ENCODE measurements at regions not wholly inside any gene's neighbourhood (a gene's known extent, or its start where the extent isn't known, plus 50 kb on each side); places are given as distances from the start of the nearest gene placed in this dataset.
A peak's percentile ranks its signal among the peaks of the same experiment; 100 is the strongest.

DNA sequence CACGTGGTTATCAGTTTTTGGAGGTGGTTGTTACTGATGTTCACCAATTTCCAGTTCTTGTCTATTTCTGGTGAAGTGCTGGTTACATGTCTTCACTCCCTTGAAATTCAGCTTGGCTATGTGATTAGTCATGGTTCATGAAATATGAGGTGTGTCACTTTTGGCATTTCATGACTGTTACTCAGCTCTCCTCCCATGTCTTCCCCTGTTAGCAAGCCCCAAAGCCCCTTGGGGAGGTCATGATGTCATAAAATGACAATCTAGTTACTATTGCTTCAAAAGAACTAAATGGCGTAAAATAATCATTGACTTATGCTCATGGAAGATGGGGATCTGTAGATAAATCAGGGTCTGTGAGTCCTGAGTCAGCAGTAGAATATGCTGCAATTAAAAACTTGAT, 425.1 kb downstream of the SETD4 start:
- no peak for DNase-seq

DNA sequence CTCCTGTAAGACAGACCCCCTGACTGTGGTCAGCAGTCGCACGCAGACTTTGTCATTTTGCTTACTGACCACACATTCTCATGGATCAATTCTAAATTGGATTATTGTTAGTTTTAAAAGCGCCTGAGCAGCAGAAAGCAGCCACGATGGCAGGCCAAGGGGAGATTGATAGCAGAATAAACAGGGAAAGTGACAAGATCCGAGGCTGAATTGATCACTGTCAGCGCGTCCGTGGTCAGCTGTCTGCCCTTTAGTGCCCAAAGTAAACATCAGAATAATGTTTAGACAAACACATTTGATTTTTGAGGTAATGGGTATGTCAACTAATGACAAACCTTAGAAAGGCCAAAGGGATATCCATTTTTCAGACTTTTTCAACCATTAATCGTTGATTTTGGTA, 426.8 kb downstream of the SETD4 start:
- DNase-seq = no peak

DNA sequence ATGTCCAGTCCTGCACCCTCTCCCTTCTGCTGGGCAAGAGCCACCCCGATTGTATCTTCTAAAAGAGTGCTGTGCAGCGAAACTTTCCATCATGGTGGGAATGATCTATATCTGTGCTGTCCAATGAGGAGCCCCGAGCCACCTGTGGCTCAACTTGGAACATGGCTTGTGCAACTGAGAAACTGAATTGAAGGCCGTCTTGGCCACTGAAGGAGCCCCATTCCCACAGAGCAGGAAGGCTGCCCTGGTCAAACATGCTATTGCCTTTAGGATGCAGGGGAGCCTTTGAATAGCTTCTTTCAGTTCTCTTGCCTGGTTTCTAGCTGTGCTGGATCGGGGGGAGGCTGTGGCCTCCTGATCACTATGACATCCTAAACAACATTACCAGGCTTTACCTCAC, 427.6 kb downstream of the SETD4 start:
- no peak for DNase-seq

DNA sequence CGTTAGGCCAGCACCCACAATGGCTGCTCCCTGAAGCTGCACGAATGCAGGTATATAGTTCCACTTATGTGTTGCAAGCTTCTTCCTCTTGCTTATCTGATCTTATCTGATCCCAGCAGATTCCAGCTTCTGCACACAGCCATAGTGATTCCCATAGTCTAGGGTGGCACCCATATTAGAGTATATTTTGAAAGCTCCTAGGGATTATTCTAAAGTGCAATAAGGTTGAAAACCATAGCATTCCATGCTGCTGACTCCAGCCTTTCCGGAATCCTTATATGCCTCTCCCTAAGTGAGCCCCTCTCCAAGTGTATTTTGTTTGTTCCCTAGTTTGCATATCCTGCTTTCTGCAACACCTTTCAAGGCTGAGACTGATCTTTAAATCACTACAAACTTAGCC, 432.0 kb downstream of the SETD4 start:
- DNase-seq = no peak

DNA sequence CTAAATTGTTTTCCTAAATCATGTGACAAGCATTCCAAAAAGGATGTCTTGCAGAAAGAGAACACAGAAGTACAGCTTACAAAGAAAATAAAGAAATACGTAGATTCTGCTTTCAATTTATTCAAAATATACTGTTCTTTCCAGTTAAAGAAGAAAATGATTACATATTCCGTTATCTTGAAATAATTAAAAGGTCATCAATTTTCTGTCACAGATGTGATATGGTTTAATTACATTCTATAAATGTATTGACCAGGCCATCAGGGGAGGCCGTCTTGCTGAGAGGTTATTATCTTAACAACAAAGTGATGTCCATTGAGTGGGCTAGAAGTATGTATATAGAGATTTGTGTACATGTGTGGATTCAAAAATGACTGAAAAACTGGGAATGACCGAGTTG, 432.9 kb downstream of the SETD4 start:
- no peak for DNase-seq

DNA sequence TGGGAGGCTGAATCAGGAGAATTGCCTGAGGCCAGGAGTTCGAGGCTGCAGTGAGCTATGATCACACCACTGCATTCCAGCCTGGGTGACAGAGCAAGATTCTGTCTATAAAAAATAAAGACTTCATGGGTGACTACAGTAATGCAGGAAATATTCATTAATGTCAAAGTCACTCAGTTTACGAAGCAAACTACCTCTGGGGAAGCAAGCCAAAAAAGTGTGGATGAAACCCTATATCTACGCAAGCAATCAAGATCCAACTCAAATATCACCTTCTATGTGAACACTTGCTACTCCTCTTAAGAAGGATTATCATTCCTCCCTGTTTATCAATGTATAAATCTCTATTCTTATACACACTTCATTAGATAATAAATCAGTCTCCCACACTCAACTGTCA, 434.8 kb downstream of the SETD4 start:
- DNase-seq = no peak

DNA sequence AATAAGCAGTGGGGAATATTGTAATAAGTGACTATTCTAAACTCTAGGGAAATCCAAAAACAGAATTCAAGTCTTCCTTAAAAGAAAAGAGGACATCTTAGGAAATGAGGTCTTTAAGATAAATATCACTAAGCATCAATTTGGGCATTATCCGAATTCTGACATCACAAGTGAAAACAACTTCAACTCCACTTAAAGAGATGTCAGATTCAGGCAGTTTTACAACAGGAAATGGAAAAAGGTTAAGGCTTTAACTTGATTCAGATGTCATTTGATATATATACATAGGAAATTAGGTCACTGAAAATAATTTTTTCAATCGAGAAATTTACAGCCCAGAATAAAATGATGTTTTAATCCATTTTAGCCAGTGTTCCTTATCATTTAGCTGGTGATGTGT, 435.4 kb downstream of the SETD4 start:
- DNase-seq = no peak

DNA sequence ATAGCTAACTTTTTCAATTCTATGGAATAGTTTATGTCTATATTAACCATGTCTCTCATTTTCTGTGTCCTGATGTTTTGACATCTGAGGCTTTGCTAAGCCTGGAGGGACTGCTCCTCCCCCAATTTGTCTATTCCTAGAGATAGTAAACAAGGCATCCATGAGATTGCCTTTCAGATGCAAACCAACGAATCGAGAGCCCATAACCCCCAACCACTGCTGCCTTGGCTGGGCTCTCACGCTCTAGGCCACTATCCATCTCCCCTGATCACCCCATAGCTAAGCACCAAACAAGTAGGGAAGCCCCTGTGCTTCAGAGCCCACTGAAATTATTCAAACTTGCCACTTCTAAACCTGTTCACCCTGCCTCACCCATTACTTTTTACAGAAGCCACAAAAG, 437.7 kb downstream of the SETD4 start:
- DNase-seq = no peak

DNA sequence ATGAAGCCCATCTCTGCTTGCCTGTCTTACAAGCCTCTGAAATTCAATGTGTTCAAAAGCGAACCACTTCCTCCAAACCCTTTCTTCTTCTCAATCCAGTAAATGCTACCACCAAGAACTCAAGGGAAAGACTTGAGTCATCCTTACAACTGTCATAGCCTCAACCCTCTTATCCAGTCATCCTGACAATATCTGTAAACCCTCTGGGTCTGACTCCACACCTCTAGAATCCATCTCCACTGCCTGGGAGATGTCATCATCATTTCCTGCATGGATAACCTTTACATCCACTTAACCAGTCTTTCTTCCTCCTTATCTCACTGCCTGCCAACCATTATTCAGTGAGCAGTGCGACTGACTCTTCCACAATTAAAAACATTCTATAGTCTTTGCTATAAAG, 441.1 kb downstream of the SETD4 start:
- no peak for DNase-seq

DNA sequence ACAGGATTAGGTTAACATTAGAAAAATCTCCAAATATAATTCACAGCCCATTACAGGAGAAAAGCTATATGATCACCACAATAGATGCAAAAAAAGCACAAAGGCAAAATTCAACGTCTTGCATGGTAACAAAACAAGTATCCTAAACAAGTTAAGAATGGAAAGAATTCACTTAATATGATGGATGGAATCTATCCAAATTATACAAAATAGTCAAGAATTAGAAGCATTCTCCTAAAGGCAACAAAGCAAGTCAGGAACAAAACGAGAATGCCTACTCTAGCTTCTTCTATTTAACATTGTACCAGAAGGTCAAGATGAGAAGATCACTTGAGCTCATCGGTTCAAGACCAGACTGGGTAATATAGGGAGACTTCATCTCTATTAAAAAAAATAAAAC, 442.8 kb downstream of the SETD4 start:
- no peak for DNase-seq

DNA sequence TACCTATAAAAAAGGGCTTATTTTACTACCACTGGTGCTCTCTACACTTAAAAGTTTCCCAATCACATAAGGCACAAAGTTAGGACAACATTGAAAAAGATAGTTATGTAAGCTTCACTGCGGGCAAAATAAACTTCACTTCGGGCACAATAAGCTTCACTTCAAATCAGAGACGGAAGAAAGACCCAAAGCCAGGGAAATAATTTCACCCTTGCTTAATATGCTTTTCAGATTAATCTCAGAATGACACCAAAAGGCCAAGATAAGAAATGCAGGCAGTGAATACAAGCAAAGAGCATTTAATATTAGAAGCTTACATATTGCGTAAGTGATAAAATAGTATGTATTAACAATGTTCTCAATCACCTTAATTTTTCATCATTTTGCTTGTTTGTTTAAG, 444.2 kb downstream of the SETD4 start:
- DNase-seq = no peak

DNA sequence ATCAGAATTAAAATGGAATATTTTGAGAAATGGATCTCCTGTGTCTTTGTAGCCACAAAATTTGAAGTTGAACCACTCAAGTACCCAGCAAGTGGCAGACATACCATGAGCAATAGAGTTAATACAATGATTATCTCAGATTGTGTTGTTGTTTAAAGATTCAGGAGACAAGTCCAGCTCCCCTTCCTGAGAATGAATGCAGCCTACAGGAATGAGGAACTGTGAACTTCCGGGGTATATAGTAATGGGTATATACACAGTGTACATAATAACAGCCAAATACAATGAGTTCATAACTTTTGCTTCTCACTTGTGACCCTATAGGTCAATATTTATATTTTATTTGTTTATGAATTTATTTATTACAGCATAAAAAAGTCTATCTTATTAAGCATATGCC, 445.0 kb downstream of the SETD4 start:
- no peak for DNase-seq

DNA sequence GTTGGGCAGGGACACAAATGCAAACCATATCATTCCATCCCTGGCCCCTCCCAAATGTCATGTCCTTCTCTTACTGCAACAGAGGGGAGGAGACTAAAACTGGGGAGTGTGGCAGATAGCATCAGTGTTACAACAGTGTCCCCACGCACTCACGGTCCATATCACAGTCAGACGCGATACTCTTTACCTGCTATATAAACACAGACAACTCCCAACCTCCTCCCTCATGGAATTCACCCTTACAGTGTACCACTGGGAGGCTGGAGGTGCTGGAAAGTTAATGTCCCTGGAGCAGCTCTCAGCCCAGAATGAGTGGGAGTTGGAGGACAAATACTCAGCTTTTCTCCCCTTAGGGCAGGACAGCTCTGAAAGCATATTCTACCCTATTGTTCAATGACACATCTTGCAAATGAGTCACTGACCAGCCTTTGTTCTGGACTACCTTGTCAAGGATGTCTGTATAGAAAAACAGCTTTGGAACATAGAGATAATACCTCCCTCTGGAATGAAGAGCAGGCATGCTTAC, 445.9 kb downstream of the SETD4 start:
- no peak for DNase-seq

DNA sequence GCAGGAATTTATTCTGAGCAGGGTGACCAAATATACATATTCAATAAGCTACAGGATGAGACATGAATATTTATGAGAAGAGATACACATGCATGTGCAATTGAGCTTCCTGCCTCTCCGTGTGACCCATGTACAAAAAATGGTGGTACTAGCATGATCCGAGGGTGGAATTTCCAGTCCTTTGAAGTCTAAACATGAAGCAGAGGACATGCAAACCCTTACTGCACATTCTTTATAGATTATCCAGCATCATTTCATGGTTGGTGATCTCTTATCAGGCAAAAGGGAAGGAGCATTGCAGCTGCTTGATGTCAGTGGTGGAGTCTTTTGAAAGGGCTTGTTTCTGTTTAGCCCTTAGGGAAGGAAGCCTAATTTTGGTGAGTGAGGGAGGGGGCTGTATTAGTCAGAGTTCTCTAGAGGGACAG, 448.6 kb downstream of the SETD4 start:
- DNase-seq = no peak

DNA sequence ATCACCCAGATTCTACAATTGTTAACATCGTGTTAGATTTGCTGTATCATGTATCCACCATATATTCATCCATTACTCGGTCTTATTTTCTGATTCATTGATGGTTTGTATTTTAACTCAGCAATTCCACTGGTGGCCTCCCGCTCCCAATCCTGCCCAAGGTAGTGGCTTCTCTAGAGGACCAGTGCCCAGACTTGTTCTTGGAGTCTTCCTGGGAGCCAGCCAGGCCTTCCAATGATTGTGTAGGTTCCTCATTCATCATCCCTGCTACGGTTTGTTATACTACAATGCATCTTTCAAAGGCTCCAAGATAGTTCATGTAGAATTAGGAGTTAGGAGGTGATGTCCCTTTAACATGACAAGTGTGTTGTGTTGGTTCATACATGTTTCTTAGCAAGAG, 451.1 kb downstream of the SETD4 start:
- no peak for DNase-seq

DNA sequence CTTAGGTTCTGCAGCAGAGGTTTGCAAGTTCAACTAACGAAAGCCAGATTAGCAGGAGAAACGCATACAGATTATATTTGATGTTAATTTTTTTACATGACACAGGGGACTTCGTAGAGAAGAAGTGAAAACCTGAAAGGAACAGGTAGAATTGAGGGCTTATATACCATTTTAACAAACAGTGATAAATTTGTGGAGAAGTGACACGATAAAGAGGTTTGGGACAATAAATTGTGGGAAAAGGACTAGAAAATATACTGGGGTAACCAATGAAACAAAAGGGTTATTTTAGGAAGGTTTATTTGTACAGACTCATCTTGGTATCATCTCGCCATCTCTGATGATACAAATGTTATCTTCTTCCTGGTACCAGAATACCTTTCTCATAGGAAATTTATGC, 452.9 kb downstream of the SETD4 start:
- no peak for DNase-seq

DNA sequence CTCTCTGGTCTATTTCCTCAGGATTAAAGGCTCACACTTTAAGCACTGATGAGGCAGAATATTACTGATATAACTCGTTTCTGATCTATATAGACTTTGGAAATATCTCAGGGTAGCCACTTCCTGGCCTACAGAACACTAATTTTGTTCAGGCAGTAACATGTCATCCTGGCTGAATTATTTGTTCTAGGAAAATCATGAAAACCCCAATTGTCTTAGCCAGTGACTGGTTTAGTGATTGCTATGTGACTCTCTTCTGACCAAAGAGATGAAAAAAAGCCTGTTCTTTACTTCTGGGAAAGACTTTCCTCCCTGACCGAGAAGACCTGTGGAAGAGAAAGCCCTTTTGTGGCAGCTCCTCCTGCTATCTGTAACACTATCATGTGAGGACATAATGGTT, 453.7 kb downstream of the SETD4 start:
- DNase-seq = peak; percentile 7

DNA sequence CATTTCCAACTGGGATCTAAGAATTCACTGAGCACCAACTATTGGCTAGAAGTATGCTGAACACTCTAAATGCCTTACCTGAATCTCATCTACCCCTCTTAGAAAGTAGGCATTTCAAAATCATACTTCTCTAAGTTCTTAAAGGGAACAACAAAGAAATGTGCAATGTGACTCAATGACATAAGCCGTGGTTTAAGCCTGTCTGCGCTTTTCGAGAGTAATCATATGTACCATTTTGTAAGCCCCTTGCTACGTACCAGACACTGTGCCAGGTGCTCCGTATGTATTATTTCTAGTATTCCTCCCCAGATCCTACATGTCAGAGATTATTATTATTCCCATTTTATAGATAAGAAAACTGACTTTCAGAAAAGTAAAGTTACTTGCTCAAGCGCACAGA, 454.2 kb downstream of the SETD4 start:
- no peak for DNase-seq

DNA sequence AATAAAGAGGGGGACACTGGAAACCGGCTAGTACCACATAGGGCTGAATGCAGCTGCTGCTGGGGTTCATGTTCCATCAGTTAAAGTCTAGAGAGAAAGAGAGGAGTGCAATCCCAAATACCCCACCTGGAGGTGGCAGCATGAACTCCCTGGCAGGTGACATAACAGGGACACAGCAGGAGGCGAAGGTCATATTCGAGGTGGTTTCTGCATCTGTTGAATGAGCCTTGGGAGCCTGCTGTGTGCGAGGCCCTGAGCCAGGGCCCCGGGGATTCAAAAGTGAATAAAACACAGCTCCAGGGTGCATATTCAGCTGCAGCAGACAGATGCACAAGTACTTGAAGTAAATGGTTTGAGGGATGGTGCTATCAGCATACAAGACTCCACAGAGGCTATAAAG, 456.8 kb downstream of the SETD4 start:
- no peak for DNase-seq

DNA sequence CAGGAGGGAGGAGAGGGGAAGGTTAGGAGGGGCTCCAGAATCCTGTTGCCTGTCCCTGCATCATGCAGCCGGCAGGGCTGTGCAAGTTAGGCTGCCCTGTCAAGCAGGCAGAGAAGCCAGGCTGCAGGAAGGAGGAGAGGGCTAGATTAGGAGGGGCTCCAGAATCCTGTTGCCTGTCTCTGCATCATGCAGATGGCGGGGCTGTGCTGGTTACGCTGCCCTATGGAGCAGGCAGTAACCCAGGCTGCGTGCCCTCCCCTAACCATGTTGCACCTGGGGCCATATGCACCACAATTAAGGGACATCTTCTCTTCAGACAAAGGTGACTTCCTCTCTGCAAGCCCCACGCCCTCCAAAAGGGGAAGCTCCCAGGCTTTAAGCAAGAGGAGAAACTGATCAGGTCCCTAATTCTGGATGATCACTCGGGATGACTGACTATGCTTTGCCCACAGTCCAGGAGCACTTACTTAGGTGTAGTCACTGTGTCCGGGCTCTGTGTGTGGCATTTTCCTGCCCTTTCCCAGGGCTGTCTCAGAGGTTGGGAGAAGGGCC, 457.4 kb downstream of the SETD4 start:
- no peak for DNase-seq

DNA sequence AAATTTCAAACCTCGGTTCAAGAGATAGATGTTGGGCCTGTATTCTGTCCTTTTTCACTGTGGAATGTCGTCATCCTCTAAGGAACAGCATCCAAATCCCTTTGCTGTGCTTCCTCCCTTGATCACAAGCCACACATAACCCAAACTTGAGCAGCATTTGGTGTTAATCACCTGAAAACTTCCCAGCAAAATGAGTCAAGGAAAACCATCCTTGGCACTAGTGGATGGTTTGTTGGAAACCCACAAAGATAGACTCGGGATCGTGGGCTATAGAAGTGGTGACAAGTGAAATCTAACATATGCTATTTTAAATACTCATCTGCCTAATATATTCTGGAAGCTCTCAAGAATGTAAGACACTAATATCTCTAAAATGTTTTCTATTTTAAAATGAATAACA, 459.1 kb downstream of the SETD4 start:
- no peak for DNase-seq

DNA sequence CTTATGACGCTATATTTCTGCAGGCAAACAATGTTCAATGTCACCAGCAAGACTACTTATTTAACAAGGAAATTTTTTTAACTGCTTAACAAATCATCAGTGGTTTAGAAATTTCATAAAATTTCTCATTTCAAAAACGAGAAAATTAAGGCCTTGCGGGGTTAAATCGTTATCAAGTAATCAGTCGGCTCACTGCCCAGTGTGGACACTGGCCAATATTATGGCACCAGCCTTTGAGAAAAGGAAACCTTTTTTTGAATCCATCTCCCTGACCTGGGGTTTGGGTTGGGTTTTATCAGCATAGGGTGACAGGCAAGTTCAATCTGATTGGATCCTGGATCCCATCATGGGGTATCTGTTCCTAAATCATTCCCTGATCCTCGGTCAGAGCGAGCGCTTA, 461.2 kb downstream of the SETD4 start:
- DNase-seq = no peak

DNA sequence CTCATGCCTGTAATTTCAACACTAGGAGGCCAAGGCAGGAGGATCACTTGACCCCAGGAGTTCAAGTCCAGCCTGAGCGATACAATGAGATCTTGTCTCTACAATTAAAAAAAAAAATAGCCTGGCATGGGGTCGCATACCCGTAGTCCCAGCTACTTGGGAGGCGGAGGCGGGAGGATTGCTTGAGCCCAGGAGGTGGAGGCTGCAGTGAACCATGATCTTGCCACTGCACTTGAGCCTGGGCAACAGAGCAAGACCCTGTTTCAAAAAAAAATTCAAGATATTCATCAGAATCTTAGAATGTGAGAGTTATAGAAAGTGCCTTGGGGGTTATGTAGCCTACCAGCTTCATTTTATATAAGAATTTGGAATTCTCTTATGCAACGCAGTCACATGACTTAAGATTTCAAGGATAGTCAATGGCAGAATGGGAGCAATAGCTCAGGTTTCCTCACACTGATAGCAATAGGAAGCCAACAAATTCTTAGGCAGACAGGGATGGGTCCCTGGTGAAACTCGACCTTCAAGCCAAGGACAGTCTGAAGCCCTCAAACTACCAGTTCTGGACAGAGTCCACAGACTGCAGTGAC, 462.5 kb downstream of the SETD4 start:
- no peak for DNase-seq

DNA sequence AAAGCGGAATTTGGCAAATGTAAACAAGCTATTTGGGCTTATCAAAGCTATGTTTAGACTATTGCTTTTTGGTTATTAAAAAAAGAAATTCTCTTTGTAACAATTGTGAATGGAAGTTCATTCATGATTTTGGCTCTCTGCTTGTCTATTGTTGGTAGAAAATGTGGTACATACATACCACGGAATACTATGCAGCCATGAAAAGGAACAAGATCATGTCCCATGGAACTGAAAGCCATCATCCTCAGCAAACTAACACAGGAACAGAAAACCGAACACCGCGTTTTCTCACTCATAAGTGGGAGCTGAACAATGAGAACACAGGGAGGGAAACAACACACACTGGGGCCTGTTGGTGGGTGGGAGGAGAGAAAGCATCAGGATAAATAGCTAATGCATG, 465.4 kb downstream of the SETD4 start:
- DNase-seq = no peak

DNA sequence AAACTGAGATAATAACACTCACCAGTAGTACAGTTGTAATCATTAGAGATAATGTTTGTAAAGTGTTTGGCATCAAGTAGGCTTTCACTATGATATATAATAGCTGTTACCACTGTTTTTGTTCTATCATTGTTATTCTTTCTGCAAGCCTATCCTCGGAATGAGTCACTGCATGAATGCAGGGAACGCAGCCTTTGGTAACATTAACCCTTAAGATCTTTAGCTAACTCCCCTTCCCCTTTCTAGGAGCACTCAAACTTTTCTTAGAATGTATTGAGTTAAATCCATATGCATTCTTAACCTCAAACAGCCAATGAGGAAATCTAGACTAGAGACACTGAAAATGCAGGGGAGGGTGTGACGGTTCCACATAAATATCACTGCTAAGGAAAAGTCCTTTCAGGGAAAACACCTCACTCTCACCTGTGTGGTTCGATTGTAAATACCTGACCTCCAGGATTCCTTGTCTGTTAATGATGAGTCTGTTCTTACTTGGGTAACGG, 467.3 kb downstream of the SETD4 start:
- no peak for DNase-seq
